GM12878 (cell line): ENCODE measurements at regions not wholly inside any gene's neighbourhood (a gene's known extent, or its start where the extent isn't known, plus 50 kb on each side); places are given as distances from the start of the nearest gene placed in this dataset.

Experiments
- ATAC-seq: fragments of 200-7000 bp; cut with Tn5 transposase; 3 replicates; pipeline ENCODE4 v1.9.1; 2020; ENCODE audit warnings: mild to moderate bottlenecking, moderate library complexity
- BruUV-seq: library from RNA; stranded (reverse); fragments of 400-500 nt; replicated peaks from 2 replicates; lab custom pipeline; 2021; lab: Mats Ljungman, UMichigan
- CTCF ChIA-PET: fragments of 300-600 bp; sonication (Branson Sonifier 250); formaldehyde crosslinking; extraction: SDS; loops from one replicate; lab custom pipeline; 2021; ENCODE audit warnings: inconsistent platforms; lab: Yijun Ruan, JAX
- POLR2A ChIA-PET: fragments of 350-600 bp; formaldehyde crosslinking; extraction: SDS; loops from one replicate; lab custom pipeline; 2021; ENCODE audit warnings: inconsistent platforms; lab: Charles Lee
- RAD21 ChIA-PET: fragments of 300-600 bp; sonication (Branson Sonifier 250); formaldehyde crosslinking; loops from one replicate; lab custom pipeline; 2023; ENCODE audit warnings: antibody characterized with exemption; ENCODE audit not compliant: unreplicated experiment; lab: Charles Lee
- SMC1A ChIA-PET: fragments of 300-600 bp; sonication (Branson Sonifier 250); formaldehyde crosslinking; loops from one replicate; lab custom pipeline; 2023; ENCODE audit not compliant: unreplicated experiment, uncharacterized antibody; lab: Charles Lee
- DNase-seq: peaks from one replicate; pipeline ENCODE4 v3.0.0-alpha.2; 2011; ENCODE audit warnings: low read depth, low spot score
- FAIRE-seq: peaks from 3 replicates; lab custom pipeline; 2011; peaks lifted over from hg19 to GRCh38; lab: Jason Lieb, UNC
- H2AFZ ChIP-seq: 2 replicates; pipeline ENCODE4 v1.6.0; 2011; ENCODE audit warnings: low read depth, low read length, control low read depth; ENCODE audit not compliant: control insufficient read depth
- H3K27ac ChIP-seq: 2 replicates; pipeline ENCODE4 v1.5.1; 2011; ENCODE audit warnings: control low read depth; ENCODE audit not compliant: control insufficient read depth, insufficient read depth
- H3K27me3 ChIP-seq, 2 experiments: replicated peaks in 1 of 2; 2 replicates each; pipeline versions ENCODE4 v1.6.0 to v1.6.1; 2011; ENCODE audit warnings: low read length in 1 of 2; ENCODE audit not compliant: control insufficient read depth in 2 of 2, insufficient read depth in 2 of 2
- H3K36me3 ChIP-seq, 2 experiments: 2 replicates each; pipeline ENCODE4 v1.5.1; 2011; ENCODE audit warnings: low read length in 1 of 2; ENCODE audit not compliant: control insufficient read depth in 2 of 2, insufficient read depth in 2 of 2
- H3K4me1 ChIP-seq: 2 replicates; pipeline ENCODE4 v1.6.1; 2011; ENCODE audit warnings: mild to moderate bottlenecking, low read length, moderate library complexity, mixed read lengths; ENCODE audit not compliant: control insufficient read depth, insufficient read depth
- H3K4me2 ChIP-seq: 2 replicates; pipeline ENCODE4 v1.6.0; 2011; ENCODE audit warnings: control low read depth; ENCODE audit not compliant: control insufficient read depth, insufficient read depth
- H3K4me3 ChIP-seq: fragments of 200-600 bp; sonication (generic); 2 replicates; pipeline ENCODE4 v1.5.1; 2016
- H3K79me2 ChIP-seq: 2 replicates; pipeline ENCODE4 v1.6.0; 2011; ENCODE audit warnings: low read length; ENCODE audit not compliant: control insufficient read depth, insufficient read depth
- H3K9ac ChIP-seq: 2 replicates; pipeline ENCODE4 v1.8.0; 2011; ENCODE audit warnings: low read length, control low read depth, mixed read lengths; ENCODE audit not compliant: control insufficient read depth, insufficient read depth
- H3K9me3 ChIP-seq: replicated peaks from 3 replicates; pipeline ENCODE4 v1.5.1; 2011; ENCODE audit warnings: mild to moderate bottlenecking, low read length; ENCODE audit not compliant: control insufficient read depth, insufficient read depth
- H4K20me1 ChIP-seq: 2 replicates; pipeline ENCODE4 v1.6.0; 2011; ENCODE audit not compliant: control insufficient read depth, insufficient read depth
- BACH1 ChIP-seq: fragments of 450-650 bp; IDR thresholded peaks from 2 replicates; pipeline ENCODE4 v1.6.1; 2017; ENCODE audit warnings: mild to moderate bottlenecking, borderline replicate concordance
- BCL3 ChIP-seq: IDR thresholded peaks from 2 replicates; pipeline ENCODE4 v1.6.1; 2011; ENCODE audit warnings: borderline replicate concordance, low read depth, mild to moderate bottlenecking, moderate library complexity, low read length; ENCODE audit not compliant: insufficient read depth, poor library complexity, severe bottlenecking
- EP300 ChIP-seq, 2 experiments: fragments of 150-350 bp in 1 of 2; IDR thresholded peaks; 2 replicates each; pipeline ENCODE4 v1.6.1; 2011 to 2012; ENCODE audit warnings: low read depth in 2 of 2, low read length in 2 of 2, borderline replicate concordance in 1 of 2, improper control_type of control experiment in 1 of 2, inconsistent platforms in 1 of 2; ENCODE audit not compliant: control insufficient read depth in 1 of 2
- ETV6 ChIP-seq, 2 experiments: fragments of 450-650 bp in 1 of 2; IDR thresholded peaks in 1 of 2; conservative IDR thresholded peaks in 1 of 2; 2 replicates each; pipeline ENCODE4 v1.6.1; 2014; ENCODE audit warnings: antibody characterized with exemption in 1 of 2, borderline replicate concordance in 1 of 2, low read depth in 1 of 2, mild to moderate bottlenecking in 1 of 2, moderate library complexity in 1 of 2
- GABPA ChIP-seq: IDR thresholded peaks from 2 replicates; pipeline ENCODE4 v1.6.1; 2014; ENCODE audit warnings: antibody characterized with exemption, low read depth, mild to moderate bottlenecking, inconsistent platforms
- IRF4 ChIP-seq: IDR thresholded peaks from 2 replicates; pipeline ENCODE4 v1.6.1; 2011; ENCODE audit warnings: low read depth, low read length
- KDM1A ChIP-seq: fragments of 200-600 bp; sonication (generic); IDR thresholded peaks from 2 replicates; pipeline ENCODE4 v1.6.1; 2016; ENCODE audit warnings: borderline replicate concordance
- MTA3 ChIP-seq: IDR thresholded peaks from 2 replicates; pipeline ENCODE4 v1.6.1; 2012; ENCODE audit warnings: low read length, inconsistent platforms, borderline replicate concordance
- RAD51 ChIP-seq: fragments of 450-650 bp; IDR thresholded peaks from 2 replicates; pipeline ENCODE4 v1.6.1; 2016; ENCODE audit warnings: moderate library complexity, mild to moderate bottlenecking, inconsistent platforms
- RUNX3 ChIP-seq: IDR thresholded peaks from 2 replicates; pipeline ENCODE4 v1.6.1; 2012; ENCODE audit warnings: low read length, inconsistent platforms
- SMAD1 ChIP-seq: fragments of 450-650 bp; IDR thresholded peaks from 2 replicates; pipeline ENCODE4 v1.6.1; 2018; ENCODE audit warnings: mild to moderate bottlenecking, low read depth; ENCODE audit not compliant: partially characterized antibody
- SMAD5 ChIP-seq: IDR thresholded peaks from 2 replicates; pipeline ENCODE4 v1.6.1; 2016; ENCODE audit warnings: antibody characterized with exemption, low read depth
- SPI1 ChIP-seq: IDR thresholded peaks from 2 replicates; pipeline ENCODE4 v1.6.1; 2011; ENCODE audit warnings: low read depth, mild to moderate bottlenecking, low read length, moderate library complexity, borderline replicate concordance; ENCODE audit not compliant: insufficient read depth
- SREBF2 ChIP-seq: IDR thresholded peaks from 2 replicates; pipeline ENCODE4 v1.6.1; 2012; ENCODE audit warnings: mild to moderate bottlenecking, low read length
- STAT1 ChIP-seq: fragments of 450-650 bp; conservative IDR thresholded peaks from 2 replicates; pipeline ENCODE4 v1.6.1; 2014; ENCODE audit warnings: antibody characterized with exemption, mild to moderate bottlenecking
- TARDBP ChIP-seq: IDR thresholded peaks from 2 replicates; pipeline ENCODE4 v1.6.1; 2016; ENCODE audit warnings: borderline replicate concordance
- YY1 ChIP-seq: IDR thresholded peaks from 2 replicates; pipeline ENCODE4 v1.6.1; 2011; ENCODE audit warnings: low read depth, mild to moderate bottlenecking, low read length
- ZNF217 ChIP-seq: fragments of 450-650 bp; IDR thresholded peaks from 2 replicates; pipeline ENCODE4 v1.6.1; 2017; ENCODE audit warnings: antibody characterized with exemption, mild to moderate bottlenecking
- ZNF622 ChIP-seq: fragments of 450-650 bp; IDR thresholded peaks from 2 replicates; pipeline ENCODE4 v1.6.1; 2017; ENCODE audit warnings: mild to moderate bottlenecking, inconsistent platforms
- WGBS: methylation state at CpG from one replicate; pipeline ENCODE4 v1.1.6; 2016; ENCODE audit warnings: low lambda C conversion rate; ENCODE audit not compliant: insufficient replicate concordance, insufficient coverage; ENCODE audit errors: missing lambda C conversion rate; 5-methylcytosine and 5-hydroxymethylcytosine counted together
- in situ Hi-C: fragments of 300-500 bp; cut with MboI; formaldehyde crosslinking; loops from 9 replicates; pipeline ENCODE4 v1.14.3; 2018; ENCODE audit warnings: mixed read lengths
- intact Hi-C: fragments of 100-400 bp; cut with micrococcal nuclease; formaldehyde crosslinking; loops from one replicate; pipeline ENCODE4 v1.14.2; 2022; ENCODE audit not compliant: unreplicated experiment
- TF ChIP-seq, protein P1 (sequence below): IDR thresholded peaks from 2 replicates; pipeline ENCODE4 v1.6.1; 2012; ENCODE audit warnings: low read depth, low read length, improper control_type of control experiment

- no peak for TF ChIP-seq IRF4
Measured at GRCh38 chr6:24057030-24057429, 69.0 kb upstream of the NRSN1 start (continued).

DNA sequence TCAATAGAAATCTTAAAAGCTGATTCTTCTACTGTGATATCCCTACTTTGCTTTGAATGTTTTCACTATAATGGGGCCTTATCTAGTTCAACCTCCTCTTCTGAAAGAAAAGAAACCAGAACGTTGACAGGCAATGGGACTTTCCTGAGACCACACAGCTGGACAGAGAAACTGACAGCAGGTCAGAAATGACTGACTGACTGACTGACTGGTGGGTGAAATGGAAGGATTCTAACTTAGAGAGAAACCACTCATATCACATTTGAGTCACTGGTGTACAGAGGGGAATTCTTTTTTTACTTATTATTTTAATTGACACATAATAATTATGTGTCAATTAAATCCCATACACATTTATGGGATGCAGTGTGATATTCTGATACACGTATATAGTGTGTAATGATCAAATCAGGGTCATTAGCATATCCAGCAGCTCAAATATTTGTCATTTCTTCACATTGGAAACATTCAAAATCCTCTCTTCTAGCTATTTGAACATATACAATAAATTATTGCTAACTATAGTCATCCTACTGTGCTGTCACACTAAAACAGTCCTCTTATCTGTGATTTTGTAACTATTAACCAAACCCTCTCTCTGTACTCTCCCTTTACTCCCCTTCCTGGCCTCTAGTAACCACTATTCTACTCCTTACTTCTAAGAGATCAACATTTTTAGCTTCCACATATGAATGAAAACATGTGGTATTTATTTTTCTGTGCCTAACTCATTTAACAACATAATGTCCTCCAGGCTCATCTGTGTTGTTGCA lies 64.8 kb upstream of the NRSN1 start:
- no peaks in the 10 kb centered on the region for H3K36me3 ChIP-seq
- CTCF ChIA-PET, result interaction anchor here (1.2 to 1.4 kb wide), 2 partner anchors 144 to 214 kb away, joined by 3 to 6 read pairs; no protein-coding TSS in a partner anchor
- peaks cover 2% of the 10 kb centered on the region; the same call in 1 of the 3 replicates for H3K9me3 ChIP-seq
- FAIRE-seq (peak; percentile 64), DNase-seq (peak; percentile 63), ATAC-seq (peak; percentile 93)
- 0 out of 2 replicates have a peak overlapping the region, but pooled peaks have one; percentile 1 for H3K4me2 ChIP-seq
- intact Hi-C loops (loop anchor here (5.0 kb wide), 1 partner anchor 461 kb away; no protein-coding TSS in a partner anchor), in situ Hi-C loops (loop anchor here (5.0 to 25.0 kb wide), 3 partner anchors 146 to 651 kb away; partner anchors contain the start of gene C6orf62)
- peaks cover 5% of the 10 kb centered on the region; the same call in 1 of the 2 replicates for H3K4me1 ChIP-seq
- POLR2A ChIA-PET, result interaction anchor here (0.5 to 0.6 kb wide), 2 partner anchors 219 to 1312 kb away, joined by 4 to 5 read pairs; no protein-coding TSS in a partner anchor
- no peak overlapping the region; the same call in 1 of the 2 replicates for H2AFZ ChIP-seq
- no peak overlapping the region for H3K4me3 ChIP-seq
- peak overlapping the region; percentile 39; the same call in 1 of the 2 replicates for H3K27ac ChIP-seq
- no peaks in the 10 kb centered on the region for H3K79me2 ChIP-seq
- RAD21 ChIA-PET, result interaction anchor here (0.8 kb wide), 1 partner anchor 10 kb away, joined by 3 read pairs; no protein-coding TSS in a partner anchor
- no peaks in the 10 kb centered on the region for H3K27me3 ChIP-seq
- no peak overlapping the region for H3K9ac ChIP-seq
- WGBS, result 0% methylated on average over 2 of the region's 2 CpGs
- H4K20me1 ChIP-seq, result no peaks in the 10 kb centered on the region
- SMC1A ChIA-PET, result interaction anchor here (1.0 to 1.7 kb wide), 3 partner anchors 11 to 222 kb away, joined by 3 to 6 read pairs (median 4); no protein-coding TSS in a partner anchor
- no TSS peak for BruUV-seq
- TF ChIP-seq ETV6 (conservative IDR thresholded peaks at IDR 0.05 in 1 of 2, IDR thresholded peaks at IDR 0.05 in 1 of 2; ENCODE audit: borderline replicate concordance in 1 of 2, low read depth in 1 of 2) (0 out of 4 replicates have a peak, but pooled peaks of 1 of the 2 experiments have one; percentile 34), SREBF2 (no peak), SMAD5 (no peak), KDM1A (no peak), BCL3 (peak; percentile 75), ZNF217 (no peak), YY1 (0 out of 2 replicates have a peak, but pooled peaks have one; percentile 23), ZNF622 (no peak), EP300 (IDR thresholded peaks at IDR 0.05; ENCODE audit: borderline replicate concordance in 1 of 2, control insufficient read depth in 1 of 2, low read depth in 2 of 2, low read length in 2 of 2) (peak; percentile 74 to 86; a peak in 3 of 4 replicates), SPI1 (no peak), SMAD1 (no peak), RAD51 (no peak), STAT1 (no peak), TARDBP (no peak), GABPA (no peak), MTA3 (0 out of 2 replicates have a peak, but pooled peaks have one; percentile 35), BACH1 (peak; percentile 68; the same call in 1 of the 2 replicates), RUNX3 (peak; percentile 97)
- TF ChIP-seq, protein P1, sequence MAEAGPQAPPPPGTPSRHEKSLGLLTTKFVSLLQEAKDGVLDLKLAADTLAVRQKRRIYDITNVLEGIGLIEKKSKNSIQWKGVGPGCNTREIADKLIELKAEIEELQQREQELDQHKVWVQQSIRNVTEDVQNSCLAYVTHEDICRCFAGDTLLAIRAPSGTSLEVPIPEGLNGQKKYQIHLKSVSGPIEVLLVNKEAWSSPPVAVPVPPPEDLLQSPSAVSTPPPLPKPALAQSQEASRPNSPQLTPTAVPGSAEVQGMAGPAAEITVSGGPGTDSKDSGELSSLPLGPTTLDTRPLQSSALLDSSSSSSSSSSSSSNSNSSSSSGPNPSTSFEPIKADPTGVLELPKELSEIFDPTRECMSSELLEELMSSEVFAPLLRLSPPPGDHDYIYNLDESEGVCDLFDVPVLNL, result no peak
